M059J (cell line): ENCODE measurements at regions not wholly inside any gene's neighbourhood (a gene's known extent, or its start where the extent isn't known, plus 50 kb on each side); places are given as distances from the start of the nearest gene placed in this dataset.
"Not testable (repeated sequence)": the region's sequence is repeated elsewhere in the genome, so short reads cannot be mapped to it uniquely, and the experiment has no call there.

Source experiments
- DNase-seq: peaks from one replicate; pipeline ENCODE4 v3.0.0-alpha.2; 2012; ENCODE audit warnings: low read depth

DNA sequence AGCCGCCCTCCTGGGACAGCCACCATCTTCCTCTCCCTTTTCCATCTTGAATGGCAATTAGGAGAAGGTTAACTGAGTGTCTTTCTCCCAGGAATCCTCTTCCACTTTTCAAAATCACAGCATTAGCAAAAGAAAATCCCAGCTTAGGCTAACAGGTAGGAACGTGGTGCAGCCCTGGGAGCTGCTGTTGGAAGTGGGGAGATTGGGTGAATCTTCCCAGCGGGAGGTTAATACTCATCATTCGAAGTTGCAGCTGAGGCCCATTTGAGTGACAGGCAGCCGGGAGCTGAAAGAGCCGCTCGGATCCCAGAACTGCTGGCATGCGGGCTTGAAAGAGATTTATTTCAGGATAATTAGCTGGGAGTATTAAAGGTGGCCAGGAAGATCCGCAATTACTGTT, 306.0 kb downstream of the BCL11A start:
- DNase-seq, result no peak

DNA sequence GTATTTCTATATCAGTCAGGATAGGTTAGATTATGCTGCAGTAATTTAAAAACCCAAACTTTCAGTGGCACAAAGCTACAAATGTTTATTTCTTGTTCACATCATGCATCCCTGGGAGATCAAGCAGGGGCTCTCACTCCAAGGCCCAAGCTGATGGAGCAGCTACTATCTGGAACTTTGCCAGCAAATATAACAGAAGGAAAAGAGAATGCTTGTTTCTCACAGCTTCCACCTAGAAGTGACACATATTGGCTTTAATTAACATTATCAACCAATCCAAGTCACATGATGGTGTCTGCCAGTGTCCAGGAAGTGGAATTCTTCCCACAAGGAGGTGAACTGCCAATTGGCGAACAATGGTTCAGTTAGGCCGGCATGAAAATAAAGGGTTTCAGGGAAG, 306.9 kb downstream of the BCL11A start:
- no peak for DNase-seq

DNA sequence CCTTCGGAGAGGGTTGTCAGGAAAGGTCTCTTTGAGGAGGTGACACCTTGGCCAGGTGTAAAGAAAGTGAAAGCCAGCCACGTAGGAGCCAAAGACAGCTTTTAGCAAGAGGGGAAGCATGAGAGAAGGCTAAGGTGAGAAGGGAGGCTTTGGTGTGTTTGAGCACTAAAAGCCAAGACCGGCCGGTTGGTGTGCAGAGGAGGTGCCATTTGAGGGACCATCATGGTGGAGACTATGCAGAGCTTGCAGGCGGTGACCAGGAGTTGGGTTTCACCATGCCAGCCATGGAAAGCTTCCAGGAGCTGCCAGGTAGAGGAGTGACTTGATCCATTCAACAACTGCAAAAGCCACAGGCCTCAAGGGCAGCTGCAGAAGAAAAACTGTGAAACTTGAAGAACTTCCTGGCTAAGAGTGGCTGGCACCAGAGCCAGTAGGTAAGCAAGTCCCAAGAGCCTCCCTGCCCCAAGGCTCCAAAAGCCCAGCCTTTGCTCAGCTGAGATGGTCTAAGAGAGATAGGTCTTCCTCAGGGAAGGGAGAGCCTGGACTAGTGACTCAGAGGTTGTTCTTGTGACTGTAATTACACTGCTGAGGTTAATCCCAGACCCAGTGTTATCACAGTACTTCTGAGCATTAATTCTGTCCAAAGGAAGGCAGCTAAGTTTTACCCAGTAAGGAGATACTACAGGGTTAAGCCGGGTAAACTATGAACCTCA, 319.0 kb downstream of the BCL11A start:
- DNase-seq, result no peak

DNA sequence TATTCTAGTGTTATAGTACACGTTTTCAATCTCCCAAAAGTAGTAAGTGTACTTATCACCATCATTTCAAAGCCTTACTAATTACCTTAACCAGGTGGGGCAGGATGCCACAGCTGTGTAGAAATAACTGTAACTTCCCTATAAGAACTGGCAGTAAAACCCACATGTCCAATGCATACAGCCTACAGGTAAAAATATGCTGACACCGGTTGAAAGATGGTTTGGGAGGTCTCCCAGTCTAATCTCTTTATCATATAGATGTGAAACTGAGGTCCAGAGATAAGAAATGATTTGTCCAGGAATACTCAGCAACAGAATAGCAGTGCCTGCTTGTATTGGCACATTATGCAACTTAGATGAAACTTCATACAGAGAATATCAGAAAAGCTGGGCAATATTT, 322.9 kb downstream of the BCL11A start:
- no peak for DNase-seq

DNA sequence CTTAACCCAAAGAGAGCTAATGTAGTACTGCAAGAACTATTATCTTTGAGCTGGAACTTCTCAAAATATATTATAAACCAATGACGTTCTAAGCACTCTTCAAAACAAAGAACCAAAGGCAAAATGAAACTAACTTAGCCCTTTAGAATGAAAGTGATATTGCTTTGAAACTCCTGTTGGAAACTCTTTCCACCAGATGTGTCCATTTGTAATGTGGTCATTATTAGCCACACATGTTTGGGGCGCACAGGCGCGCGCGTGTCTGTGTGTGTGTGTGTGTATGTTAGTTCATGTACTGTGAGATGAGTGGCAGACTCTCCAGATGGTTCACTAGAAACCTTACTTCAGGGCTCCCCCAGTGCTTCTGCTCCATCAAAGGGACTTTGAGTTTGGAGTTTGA, 323.4 kb downstream of the BCL11A start:
- no peak for DNase-seq

DNA sequence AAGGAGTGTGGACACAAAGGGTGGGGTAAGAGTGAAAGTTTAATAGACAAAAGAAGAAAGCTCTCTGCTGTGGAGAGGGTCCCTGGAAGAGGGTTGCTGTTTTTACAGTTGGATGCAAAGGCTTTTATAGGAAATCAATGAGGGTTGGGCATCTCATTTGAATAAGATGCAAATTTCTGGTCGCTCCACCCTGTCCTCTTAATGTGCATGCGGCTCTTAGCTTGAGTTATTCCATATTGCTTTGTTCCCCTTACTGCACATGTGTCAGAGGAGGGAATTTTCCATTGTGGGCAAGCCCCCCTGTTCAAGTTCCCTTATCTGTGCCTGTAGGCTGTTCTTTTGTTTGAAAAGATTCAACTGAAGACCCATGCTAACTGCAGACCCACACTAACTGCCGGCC, 326.5 kb downstream of the BCL11A start:
- DNase-seq, result no peak

DNA sequence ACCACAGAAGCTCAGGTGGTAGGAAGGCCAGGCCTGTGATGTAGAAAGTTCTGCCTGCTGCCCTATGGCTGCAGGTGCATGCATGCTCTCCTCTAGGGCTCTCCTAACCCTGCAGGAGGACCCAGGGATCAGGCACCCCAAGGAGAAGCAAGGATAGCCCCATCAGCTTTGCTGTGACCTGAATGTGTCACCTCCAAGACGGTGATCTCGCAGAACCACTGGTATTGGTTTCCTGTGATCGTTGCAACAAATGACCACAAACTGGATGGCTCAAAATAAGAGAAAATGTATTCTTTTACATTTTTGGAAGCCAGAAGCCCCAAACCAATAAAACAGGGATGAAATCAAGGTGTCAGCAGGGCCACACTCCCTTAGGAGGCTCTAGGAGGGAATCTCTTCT, 327.3 kb downstream of the BCL11A start:
- DNase-seq, result no peak

DNA sequence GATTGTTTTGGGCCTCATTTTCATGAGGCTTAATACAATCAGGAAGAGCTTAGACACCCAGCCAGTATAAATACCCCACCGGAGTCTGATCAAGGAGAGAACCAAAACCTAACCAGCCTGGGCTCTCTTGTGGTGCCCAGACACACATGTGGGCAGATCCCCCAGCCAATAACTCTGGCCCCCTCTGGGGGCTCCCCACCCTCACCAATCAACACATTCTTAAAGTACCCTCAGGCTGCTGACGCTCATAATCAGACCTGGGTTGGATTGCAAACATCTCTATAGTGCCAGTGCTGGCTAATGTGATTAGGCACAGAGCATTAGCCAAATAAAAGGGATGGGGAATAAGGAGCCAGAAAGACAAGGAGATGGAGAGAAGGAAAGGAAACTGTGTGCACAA, 329.6 kb downstream of the BCL11A start:
- no peak for DNase-seq

DNA sequence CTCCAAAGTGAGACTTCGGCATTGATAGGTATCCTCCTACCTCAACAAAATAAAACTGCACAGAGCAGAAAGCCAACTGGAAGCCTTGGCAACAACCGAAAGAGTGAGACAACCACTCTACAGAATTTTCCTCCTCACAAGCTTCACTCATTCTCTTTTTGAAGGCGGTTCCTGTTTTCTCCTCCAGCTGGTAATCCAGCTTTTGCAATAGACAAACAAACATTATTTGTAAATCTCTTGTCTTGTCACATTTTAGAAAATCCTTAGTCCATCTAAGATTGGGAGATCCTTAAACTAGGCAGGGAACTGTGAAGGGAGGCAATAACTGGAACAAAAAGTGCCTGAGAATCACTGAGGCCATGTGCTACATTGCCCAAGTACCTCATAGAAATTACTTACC, 332.4 kb downstream of the BCL11A start:
- no peak for DNase-seq

DNA sequence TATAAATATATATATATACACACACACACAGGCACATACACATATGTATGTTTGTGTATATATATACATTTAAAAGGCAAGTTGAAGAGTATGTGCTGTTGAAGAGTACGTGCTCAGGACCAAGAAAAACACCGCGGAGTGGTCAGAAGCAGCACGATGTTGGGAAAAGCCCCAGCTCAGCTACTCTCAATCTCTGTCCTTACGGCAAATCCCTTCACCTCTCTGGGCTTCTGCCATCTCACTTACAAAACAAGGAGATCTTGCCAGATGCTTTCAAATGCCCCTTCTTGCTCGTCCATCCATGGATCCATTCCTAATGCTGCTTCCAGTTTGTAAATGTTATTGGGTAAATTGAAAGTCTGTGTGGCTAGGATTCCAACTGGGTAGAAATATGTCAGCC, 333.9 kb downstream of the BCL11A start:
- DNase-seq, result no peak

DNA sequence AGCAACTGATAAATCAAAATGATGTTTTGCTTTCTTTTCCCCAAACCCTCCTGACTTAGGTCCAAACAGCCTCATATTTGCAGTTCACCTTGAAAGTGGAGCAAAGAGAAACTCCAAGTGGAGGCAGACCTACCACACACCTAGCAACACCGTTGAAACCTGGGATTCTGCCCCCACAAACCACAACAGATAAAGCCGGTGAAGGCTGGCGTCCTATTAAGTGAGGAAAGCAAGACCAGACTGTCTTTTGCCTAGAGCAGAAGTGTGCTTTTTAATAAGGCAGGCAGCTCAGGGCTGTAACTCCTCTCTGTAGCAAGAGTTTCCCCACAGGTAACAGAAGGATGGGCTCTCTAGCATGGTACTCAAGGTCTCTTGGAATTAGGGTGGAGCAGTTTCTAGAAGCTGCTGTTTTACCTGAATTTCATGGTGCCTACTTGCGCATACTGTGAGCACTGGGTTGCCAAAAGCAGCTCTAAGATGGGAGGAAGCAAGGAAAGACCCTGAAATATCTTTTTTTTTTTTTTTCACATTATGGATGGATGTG, 336.9 kb downstream of the BCL11A start:
- DNase-seq, result no peak

DNA sequence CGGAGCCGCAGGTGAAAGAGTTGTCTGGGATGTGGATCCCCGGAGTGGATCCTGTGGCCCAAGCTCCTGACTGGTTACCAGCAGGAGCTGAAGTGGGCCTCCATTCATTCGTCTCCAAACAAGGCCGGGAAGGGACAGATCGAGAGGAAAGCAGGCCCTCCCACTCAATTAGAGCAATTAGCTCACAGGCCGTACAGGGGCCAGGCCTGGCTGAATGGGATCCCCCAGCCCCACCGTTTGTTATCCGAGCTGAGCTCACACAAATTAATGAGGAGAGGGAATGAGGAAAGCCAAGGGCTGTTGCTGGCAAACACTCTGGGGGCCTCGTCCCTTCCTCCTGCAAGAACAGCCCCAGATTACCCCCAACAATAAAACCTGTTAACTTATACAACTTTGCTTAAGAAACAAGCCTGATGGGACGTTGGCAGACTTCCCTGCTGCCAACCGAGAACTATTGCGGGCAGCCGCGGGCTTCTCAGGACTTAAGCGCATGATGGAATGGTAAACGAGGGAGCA, 338.0 kb downstream of the BCL11A start:
- no peak for DNase-seq

DNA sequence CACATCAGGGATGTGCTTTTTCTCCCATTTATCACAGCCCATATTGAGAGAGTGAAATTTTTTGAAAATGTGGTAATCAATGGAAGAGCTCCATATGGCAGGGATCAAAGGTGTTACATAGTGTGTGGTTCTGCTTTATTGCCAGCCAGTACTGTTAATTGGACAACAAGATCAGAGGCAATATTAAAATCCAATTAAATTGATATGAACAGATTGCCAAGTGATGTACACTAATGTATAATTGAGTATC, 338.9 kb downstream of the BCL11A start:
- no peak for DNase-seq

DNA sequence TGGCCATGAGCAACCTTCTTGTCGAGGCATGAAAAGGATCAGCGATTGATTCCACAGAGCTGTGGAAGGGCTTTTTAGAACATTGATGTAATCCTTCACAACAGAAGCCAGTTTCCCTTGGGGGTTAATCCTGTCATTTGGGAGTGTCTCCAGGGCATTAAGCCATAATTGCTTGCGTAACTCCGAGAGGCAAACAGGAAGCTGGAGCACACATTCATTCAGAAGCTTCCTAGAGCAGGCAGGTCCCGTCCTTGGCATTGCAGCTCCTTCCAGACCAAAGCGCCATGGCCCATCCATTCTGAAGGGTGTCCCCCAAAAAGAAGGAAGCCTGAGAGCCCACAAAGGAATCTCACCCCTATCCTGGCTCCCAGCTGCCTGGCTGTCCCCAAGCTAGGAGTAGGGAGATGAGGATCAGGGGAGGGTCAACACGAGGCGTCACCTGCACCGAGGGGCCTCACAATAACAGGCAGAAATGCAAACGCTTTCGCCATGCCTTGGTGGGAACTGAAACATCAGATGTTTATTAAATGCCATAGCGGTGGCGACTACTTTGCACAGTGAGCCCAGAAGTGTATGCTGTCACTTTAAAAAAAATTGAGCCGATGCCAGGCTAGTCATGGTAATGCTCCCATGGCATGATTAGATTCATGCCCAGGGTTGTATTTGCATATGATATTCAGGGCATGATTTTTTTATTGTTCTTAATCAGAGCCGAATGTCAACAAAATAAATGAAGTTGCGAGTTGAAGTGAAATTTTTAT, 339.4 kb downstream of the BCL11A start:
- DNase-seq, result peak; percentile 3

DNA sequence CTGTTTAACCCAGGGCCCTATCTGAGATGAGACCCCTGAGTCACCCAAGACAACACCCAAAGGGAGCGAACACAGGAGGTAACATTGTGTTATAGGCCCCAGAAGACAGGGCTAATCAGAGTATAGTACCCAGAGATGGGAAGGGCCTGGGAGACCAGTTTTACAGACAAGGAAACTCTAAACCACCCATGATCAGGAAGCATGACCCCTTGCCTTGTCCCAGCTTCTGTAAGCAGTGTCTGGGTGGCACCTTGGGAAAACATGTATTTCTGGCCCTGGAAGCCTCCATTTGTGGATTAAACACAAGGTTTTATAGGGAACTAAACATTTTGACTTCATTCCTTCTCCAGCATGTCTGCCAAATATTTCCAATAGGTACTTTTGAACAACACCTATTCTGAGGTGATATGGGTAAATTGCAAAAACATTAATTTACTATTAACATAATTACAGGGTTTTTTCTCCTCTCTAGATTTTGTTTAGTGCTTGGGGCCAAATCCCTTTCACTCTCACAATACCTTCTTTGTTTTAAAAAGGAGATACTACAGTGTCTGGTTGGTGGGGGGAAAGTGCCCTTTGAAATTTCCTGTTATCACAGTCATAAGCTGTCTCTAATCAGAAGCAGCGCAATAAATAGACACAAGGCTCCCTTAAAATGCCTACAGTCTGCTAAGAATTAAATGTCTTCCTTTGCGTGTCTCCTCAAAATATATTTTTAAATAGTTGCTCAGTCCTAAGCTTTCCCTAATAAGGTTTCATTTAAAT, 341.1 kb downstream of the BCL11A start:
- no peak for DNase-seq

DNA sequence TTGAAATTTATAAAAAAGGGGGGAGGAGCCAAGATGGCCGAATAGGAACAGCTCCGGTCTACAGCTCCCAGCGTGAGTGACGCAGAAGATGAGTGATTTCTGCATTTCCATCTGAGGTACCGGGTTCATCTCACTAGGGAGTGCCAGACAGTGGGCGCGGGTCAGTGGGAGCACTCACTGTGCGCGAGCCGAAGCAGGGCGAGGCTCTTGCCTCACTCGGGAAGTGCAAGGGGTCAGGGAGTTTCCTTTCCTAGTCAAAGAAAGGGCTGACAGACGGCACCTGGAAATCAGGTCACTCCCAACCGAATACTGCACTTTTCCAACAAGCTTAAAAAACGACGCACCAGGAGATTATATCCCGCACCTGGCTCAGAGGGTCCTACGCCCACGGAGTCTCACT, 364.4 kb downstream of the BCL11A start:
- not testable (repeated sequence) for DNase-seq

DNA sequence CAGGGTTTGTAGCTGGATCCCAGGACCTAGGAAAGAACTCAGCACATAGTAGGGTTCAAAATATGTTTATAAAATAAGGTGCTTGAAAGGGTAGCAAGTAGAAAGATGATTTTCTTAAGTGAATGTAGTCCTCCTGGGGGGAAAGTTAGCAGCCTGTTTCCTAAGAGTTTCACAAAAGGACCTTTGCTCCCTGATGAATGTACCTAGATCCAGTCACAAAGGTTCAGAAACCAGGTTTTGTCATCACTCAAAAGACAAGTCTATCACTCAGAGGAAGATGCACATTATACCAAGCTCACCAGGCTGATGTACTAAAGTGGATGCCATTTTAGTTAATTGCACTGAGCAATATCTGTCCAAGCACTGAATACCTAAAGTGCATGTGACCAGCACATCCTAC, 378.2 kb downstream of the BCL11A start:
- no peak for DNase-seq

DNA sequence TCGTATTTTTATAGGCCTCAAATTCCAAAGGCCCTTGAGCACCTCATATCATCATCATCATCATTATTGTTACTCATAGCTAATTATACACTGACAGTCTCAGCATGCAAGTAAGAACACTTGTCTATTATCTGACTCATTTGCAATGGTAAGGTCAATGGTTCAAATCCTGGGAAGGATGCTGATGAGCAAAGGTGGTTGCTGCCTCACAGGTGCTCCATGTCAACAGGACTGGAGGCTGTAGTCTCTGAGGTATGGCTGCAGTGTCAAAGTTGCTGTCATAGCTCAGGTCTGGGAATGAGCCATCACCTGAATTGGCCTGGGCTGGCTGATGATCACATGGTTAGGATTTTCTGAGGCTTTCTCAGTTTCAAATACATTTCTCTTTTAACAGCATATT, 379.3 kb downstream of the BCL11A start:
- no peak for DNase-seq

DNA sequence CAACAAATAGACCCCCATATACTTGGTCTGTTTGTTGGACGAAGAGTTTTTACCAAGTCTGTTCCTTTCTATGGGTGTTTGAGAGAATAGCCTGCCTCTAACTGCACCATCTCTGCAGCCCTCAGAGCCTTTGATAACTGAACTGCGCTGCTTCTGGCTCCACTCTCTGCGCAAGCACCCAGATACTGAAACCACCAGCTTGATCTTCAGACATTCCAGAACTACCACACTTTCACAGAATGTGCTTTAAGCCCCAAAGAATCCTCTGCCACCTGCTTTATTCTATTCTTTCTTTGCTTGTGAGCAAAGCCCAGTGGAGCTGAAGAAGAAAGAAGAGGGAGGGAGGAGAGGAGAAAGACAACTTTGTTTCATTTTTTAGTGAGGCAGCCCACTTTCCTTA, 380.7 kb downstream of the BCL11A start:
- no peak for DNase-seq

DNA sequence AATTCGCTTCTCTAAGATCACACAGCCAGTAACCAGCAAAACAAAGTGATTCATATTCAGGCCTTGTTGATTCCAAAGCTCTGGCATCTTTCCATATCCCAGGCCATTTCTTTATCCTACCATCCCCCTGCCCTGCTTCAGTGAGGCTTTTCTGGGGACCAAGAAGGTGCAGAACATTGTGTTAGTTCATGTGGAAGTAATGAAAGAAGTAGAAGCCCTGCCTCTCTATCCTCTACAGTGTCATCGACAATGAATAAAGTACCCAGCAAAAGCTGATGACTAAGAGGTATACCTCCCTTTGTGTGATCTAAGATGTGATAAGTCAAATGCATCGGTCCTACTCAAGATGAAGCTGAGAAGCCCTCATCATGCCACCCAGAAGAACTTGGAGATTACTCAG, 383.2 kb downstream of the BCL11A start:
- no peak for DNase-seq

DNA sequence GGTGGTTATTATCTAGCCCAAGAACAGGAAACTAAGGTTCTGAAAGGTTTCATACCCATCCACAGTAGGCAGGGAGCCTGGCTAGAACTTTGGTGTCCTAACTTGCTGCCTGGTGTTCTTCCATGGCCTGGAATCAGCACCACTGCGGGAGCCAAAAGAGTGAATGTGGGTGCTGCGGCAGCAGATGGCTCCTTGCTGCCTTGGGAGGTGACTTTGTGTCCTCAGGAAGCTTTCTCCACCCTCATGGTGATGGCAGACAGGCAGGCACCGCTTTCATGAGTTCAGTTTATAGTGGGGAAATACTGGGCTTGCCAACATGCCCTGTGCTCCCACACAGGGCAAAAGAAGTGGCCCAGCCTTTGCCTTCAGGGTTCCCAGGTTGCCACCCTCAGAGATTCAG, 385.2 kb downstream of the BCL11A start:
- no peak for DNase-seq

DNA sequence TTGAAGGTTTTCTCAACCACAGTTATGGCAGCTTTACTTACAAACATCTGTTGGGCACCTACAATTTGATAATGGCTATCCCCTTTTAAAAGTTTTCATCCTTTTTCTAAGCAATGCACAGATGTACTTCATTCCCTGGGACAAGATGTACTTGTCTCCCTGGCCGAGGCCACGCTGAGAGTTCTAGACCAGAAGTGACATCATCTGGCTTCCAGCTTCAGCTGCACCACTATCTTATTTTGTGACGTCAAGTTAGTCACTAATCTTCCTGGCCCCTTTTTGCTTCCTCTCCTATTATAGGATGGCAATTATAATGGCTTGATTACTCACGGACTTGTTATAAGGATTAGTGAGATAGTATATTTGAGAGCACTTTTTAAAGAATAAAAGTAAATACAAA, 386.4 kb downstream of the BCL11A start:
- DNase-seq, result no peak

DNA sequence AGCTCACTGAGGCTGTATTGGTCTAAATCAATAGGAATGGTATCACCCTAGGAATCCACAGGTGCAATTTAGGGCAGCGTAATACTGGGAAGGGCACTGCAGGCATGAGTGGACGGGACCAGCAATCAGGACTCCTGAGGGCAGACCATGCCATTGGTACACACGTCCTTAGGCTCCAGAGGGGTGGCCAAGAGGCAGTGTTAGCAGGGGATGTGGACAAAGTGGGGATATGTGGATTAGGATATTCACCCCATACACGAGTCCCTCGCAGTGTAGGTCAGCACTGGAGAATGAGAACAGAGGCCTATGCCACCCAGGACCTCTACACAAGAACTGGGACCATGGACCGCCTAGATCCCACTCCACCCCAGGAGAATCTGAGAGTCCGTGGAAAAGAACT, 389.8 kb downstream of the BCL11A start:
- no peak for DNase-seq
